K562 (cell line): ENCODE measurements at regions not wholly inside any gene's neighbourhood (a gene's known extent, or its start where the extent isn't known, plus 50 kb on each side); places are given as distances from the start of the nearest gene placed in this dataset.
A peak's percentile ranks its signal among the peaks of the same experiment; 100 is the strongest.

ENCODE experiments used
- ATAC-seq: fragments of 200-7000 bp; cut with Tn5 transposase; 3 replicates; pipeline ENCODE4 v1.9.1; 2020; ENCODE audit warnings: moderate library complexity
- BruUV-seq: library from RNA; stranded (reverse); fragments of 400-500 nt; replicated peaks from 2 replicates; lab custom pipeline; 2021; lab: Mats Ljungman, UMichigan
- CTCF ChIA-PET: fragments of 300-600 bp; formaldehyde crosslinking; extraction: SDS; loops from one replicate; lab custom pipeline; 2021; ENCODE audit warnings: low intra/inter-chr PET ratio; lab: Yijun Ruan, JAX
- POLR2A ChIA-PET: fragments of 300-600, 350-650 bp; sonication (Branson Sonifier 250); formaldehyde crosslinking; extraction: SDS; loops from one replicate; lab custom pipeline; 2021; ENCODE audit warnings: antibody characterized with exemption, inconsistent platforms; lab: Yijun Ruan, JAX
- DNase-seq, 4 experiments: peaks; one replicate each; pipeline versions ENCODE4 v3.0.0 to v3.0.0-alpha.2; 2011 to 2018; ENCODE audit warnings: low spot score in 3 of 4, mixed read lengths in 3 of 4; ENCODE audit errors: extremely low read depth in 1 of 4
- FAIRE-seq: peaks from 2 replicates; lab custom pipeline; 2011; peaks lifted over from hg19 to GRCh38; lab: Jason Lieb, UNC
- H2AFZ ChIP-seq: 2 replicates; pipeline ENCODE4 v1.6.0; 2011; ENCODE audit warnings: low read depth, low read length, control low read depth, inconsistent platforms
- H3K27ac ChIP-seq: fragments of 200-600 bp; 3 replicates; pipeline ENCODE4 v1.8.0; 2011; ENCODE audit warnings: low read depth, mild to moderate bottlenecking, control low read depth, inconsistent platforms, low read length, moderate library complexity, mixed read lengths; ENCODE audit errors: extremely low read depth
- H3K27me3 ChIP-seq, 2 experiments: fragments of 300-600 bp in 1 of 2; 2 replicates in 1 of 2; 3 replicates in 1 of 2; pipeline versions ENCODE4 v1.6.0 to v1.8.0; 2011; ENCODE audit warnings: inconsistent platforms in 2 of 2, low read length in 2 of 2, mild to moderate bottlenecking in 1 of 2, mixed read lengths in 1 of 2, moderate library complexity in 1 of 2; ENCODE audit not compliant: control insufficient read depth in 2 of 2, insufficient read depth in 2 of 2
- H3K36me3 ChIP-seq: fragments of 300-600 bp; 3 replicates; pipeline ENCODE4 v1.8.0; 2011; ENCODE audit warnings: mild to moderate bottlenecking, low read length, inconsistent platforms; ENCODE audit not compliant: control insufficient read depth, insufficient read depth
- H3K4me1 ChIP-seq, 2 experiments: fragments of 200-600 bp in 1 of 2; replicated peaks in 1 of 2; 2 replicates in 1 of 2; 3 replicates in 1 of 2; pipeline versions ENCODE4 v1.5.1 to v1.8.0; 2011; ENCODE audit warnings: inconsistent platforms in 2 of 2, low read length in 2 of 2, mild to moderate bottlenecking in 1 of 2, mixed read lengths in 1 of 2, moderate library complexity in 1 of 2; ENCODE audit not compliant: control insufficient read depth in 2 of 2, insufficient read depth in 2 of 2
- H3K4me2 ChIP-seq: 2 replicates; pipeline ENCODE4 v1.6.1; 2011; ENCODE audit warnings: low read length, control low read depth, inconsistent platforms, mixed read lengths; ENCODE audit not compliant: insufficient read depth
- H3K4me3 ChIP-seq: fragments of 200-600 bp; sonication (generic), shearing (Covaris generic); 2 replicates; pipeline ENCODE4 v1.5.1; 2016; ENCODE audit warnings: control low read depth, inconsistent platforms
- H3K79me2 ChIP-seq: fragments of 200-600 bp; 3 replicates; pipeline ENCODE4 v1.8.0; 2011; ENCODE audit warnings: low read length, inconsistent platforms; ENCODE audit not compliant: control insufficient read depth, insufficient read depth
- H3K9ac ChIP-seq, 2 experiments: 2 replicates each; pipeline versions ENCODE4 v1.6.0 to v1.6.1; 2011; ENCODE audit warnings: low read depth in 2 of 2, low read length in 2 of 2, control low read depth in 1 of 2, inconsistent platforms in 1 of 2, mild to moderate bottlenecking in 1 of 2, mixed read lengths in 1 of 2; ENCODE audit not compliant: insufficient read depth in 1 of 2
- H3K9me1 ChIP-seq: one replicate; pipeline ENCODE4 v1.6.0; 2011; ENCODE audit warnings: inconsistent platforms, mild to moderate bottlenecking, low read length, moderate library complexity; ENCODE audit not compliant: control insufficient read depth, insufficient read depth
- H3K9me3 ChIP-seq: replicated peaks from 2 replicates; pipeline ENCODE4 v1.5.1; 2011; ENCODE audit warnings: low read depth, low read length, inconsistent platforms; ENCODE audit not compliant: control insufficient read depth, insufficient read depth
- H4K20me1 ChIP-seq: replicated peaks from 2 replicates; pipeline ENCODE4 v1.6.1; 2011; ENCODE audit warnings: low read length, inconsistent platforms, mixed read lengths; ENCODE audit not compliant: control insufficient read depth, insufficient read depth
- ARID4B ChIP-seq: sonication (generic); formaldehyde crosslinking; IDR thresholded peaks from 2 replicates; pipeline ENCODE4 v1.8.0; 2022; ENCODE audit warnings: mild to moderate bottlenecking, missing genetic modification reagents
- BCOR ChIP-seq: fragments of 450-650 bp; IDR thresholded peaks from 2 replicates; pipeline ENCODE4 v1.6.1; 2016
- CEBPG ChIP-seq, 3 experiments: fragments of 200-800 bp in 1 of 3; sonication (Bioruptor generic) in 1 of 3; sonication (generic) in 1 of 3; formaldehyde crosslinking in 1 of 3; IDR thresholded peaks in 2 of 3; conservative IDR thresholded peaks in 1 of 3; 2 replicates each; pipeline versions ENCODE4 v1.6.1 to v1.8.0; 2016 to 2022; ENCODE audit warnings: missing compliant biosample characterization in 2 of 3, missing genetic modification characterization in 2 of 3, mild to moderate bottlenecking in 1 of 3, missing genetic modification reagents in 1 of 3
- DNMT1 ChIP-seq: fragments of 450-650 bp; IDR thresholded peaks from 2 replicates; pipeline ENCODE4 v1.6.1; 2016; ENCODE audit warnings: antibody characterized with exemption, mild to moderate bottlenecking
- HDAC3 ChIP-seq: fragments of 450-650 bp; IDR thresholded peaks from 2 replicates; pipeline ENCODE4 v1.6.1; 2018; ENCODE audit warnings: borderline replicate concordance, mild to moderate bottlenecking, moderate library complexity; ENCODE audit not compliant: partially characterized antibody
- POLR2H ChIP-seq: IDR thresholded peaks from 2 replicates; pipeline ENCODE4 v1.6.1; 2016; ENCODE audit warnings: missing genetic modification characterization, low read depth, mild to moderate bottlenecking, control low read depth, missing compliant biosample characterization, moderate library complexity
- ZFX ChIP-seq: sonication (generic); formaldehyde crosslinking; IDR thresholded peaks from 2 replicates; pipeline ENCODE4 v1.8.0; 2022; ENCODE audit warnings: mild to moderate bottlenecking, missing genetic modification reagents, moderate library complexity
- ZNF668 ChIP-seq: fragments of 250-450 bp; sonication (Bioruptor Pico); IDR thresholded peaks from 2 replicates; pipeline ENCODE4 v1.8.0; 2022; ENCODE audit warnings: mild to moderate bottlenecking, inconsistent platforms
- ZNF780A ChIP-seq: fragments of 250-450 bp; sonication (Bioruptor Pico); IDR thresholded peaks from 2 replicates; pipeline ENCODE4 v1.5.0; 2021; ENCODE audit warnings: mild to moderate bottlenecking
- WGBS: fragments of 100-300 bp; shearing (Covaris generic); methylation state at CpG from one replicate; pipeline ENCODE4 v1.1.6; 2016; ENCODE audit warnings: low coverage, mixed read lengths; ENCODE audit not compliant: insufficient coverage; ENCODE audit errors: missing lambda C conversion rate; 5-methylcytosine and 5-hydroxymethylcytosine counted together
- in situ Hi-C: fragments of 300-500 bp; cut with MboI; formaldehyde crosslinking; loops from 4 replicates; pipeline ENCODE4 v1.15.0; 2018; ENCODE audit warnings: inconsistent platforms, mixed read lengths
- intact Hi-C: fragments of 100-400 bp; cut with micrococcal nuclease; formaldehyde crosslinking; loops from 2 replicates; pipeline ENCODE4 v1.14.2; 2022
- TF ChIP-seq, protein P1 (sequence below): sonication (generic); formaldehyde crosslinking; IDR thresholded peaks from 2 replicates; pipeline ENCODE4 v1.8.1; 2023; ENCODE audit warnings: mild to moderate bottlenecking, missing genetic modification reagents

DNA sequence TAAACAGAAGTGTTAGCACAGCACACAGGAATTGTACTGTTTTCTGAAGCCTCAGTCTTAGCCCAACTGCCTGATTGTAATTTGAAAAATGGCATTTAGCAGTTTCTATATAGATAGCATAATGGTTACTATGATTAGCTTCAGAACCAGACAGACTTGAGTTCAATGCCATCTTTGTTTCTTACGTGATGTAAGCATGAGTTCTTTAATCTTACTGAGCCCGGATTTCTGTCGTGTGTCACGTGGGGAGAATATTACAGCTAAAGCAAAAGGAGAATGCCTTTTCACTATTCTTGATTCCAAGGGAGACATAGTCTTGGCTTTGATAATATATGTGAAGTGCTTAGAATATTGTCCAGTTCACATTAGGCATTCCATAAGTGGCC lies 407.3 kb downstream of the STIM2 start:
- H3K4me2 ChIP-seq = no peak overlapping the region
- no peak overlapping the region for H3K9ac ChIP-seq
- H3K36me3 ChIP-seq = no peaks in the 10 kb centered on the region
- TF ChIP-seq ZNF780A (no peak), POLR2H (tag) (no peak), DNMT1 (no peak)
- ChIA-PET POLR2A (interaction anchor here (0.6 kb wide), 1 partner anchor 798 kb away, joined by 3 read pairs; no protein-coding TSS in a partner anchor), CTCF (no interaction called here)
- H3K4me3 ChIP-seq = no peak overlapping the region
- H3K79me2 ChIP-seq = no peaks in the 10 kb centered on the region
- intact Hi-C loops = no loop called here
- H4K20me1 ChIP-seq = no peaks in the 10 kb centered on the region
- in situ Hi-C loops = no loop called here
- BruUV-seq = no TSS peak
- no peak overlapping the region for H2AFZ ChIP-seq
- H3K27me3 ChIP-seq = no peaks in the 10 kb centered on the region
- 5% methylated on average over 4 of the region's 4 CpGs for WGBS
- FAIRE-seq (no peak), ATAC-seq (no peak), DNase-seq (no peak)
- no peaks in the 10 kb centered on the region for H3K9me1 ChIP-seq
- no peaks in the 10 kb centered on the region for H3K4me1 ChIP-seq
- no peak overlapping the region for H3K27ac ChIP-seq
- no peaks in the 10 kb centered on the region for H3K9me3 ChIP-seq

- ChIA-PET CTCF (no interaction called here), POLR2A (no interaction called here)
- Histone ChIP-seq H3K36me3 (no peaks in the 10 kb centered on the region), H3K4me1 (no peaks in the 10 kb centered on the region), H3K9me1 (no peaks in the 10 kb centered on the region), H3K79me2 (no peaks in the 10 kb centered on the region), H3K9me3 (no peaks in the 10 kb centered on the region), H4K20me1 (no peaks in the 10 kb centered on the region), H3K4me2 (no peak overlapping the region), H3K4me3 (no peak overlapping the region), H2AFZ (no peak overlapping the region), H3K9ac (no peak overlapping the region), H3K27me3 (no peaks in the 10 kb centered on the region), H3K27ac (no peak overlapping the region)
- no TSS peak for BruUV-seq
- 0% methylated on average over 1 of the region's 1 CpG for WGBS
- FAIRE-seq = no peak
- DNase-seq = no peak
- ATAC-seq = no peak
- intact Hi-C loops = no loop called here
- in situ Hi-C loops = no loop called here
- TF ChIP-seq CEBPG (CRISPR knock-in tag; IDR thresholded peaks at IDR 0.05) (no peak), CEBPG (tag; conservative IDR thresholded peaks at IDR 0.05 in 1 of 2, IDR thresholded peaks at IDR 0.05 in 1 of 2) (0 out of 4 replicates have a peak, but pooled peaks of 1 of the 2 experiments have one; percentile 24), HDAC3 (no peak), ZNF668 (CRISPR knock-in tag) (no peak), ZFX (CRISPR knock-in tag) (no peak), BCOR (no peak), ARID4B (CRISPR knock-in tag) (no peak)
- TF ChIP-seq, protein P1, sequence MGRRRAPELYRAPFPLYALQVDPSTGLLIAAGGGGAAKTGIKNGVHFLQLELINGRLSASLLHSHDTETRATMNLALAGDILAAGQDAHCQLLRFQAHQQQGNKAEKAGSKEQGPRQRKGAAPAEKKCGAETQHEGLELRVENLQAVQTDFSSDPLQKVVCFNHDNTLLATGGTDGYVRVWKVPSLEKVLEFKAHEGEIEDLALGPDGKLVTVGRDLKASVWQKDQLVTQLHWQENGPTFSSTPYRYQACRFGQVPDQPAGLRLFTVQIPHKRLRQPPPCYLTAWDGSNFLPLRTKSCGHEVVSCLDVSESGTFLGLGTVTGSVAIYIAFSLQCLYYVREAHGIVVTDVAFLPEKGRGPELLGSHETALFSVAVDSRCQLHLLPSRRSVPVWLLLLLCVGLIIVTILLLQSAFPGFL (CRISPR knock-in tag) = no peak
Observed at GRCh38 chr4:27270435-27270834, 409.8 kb downstream of the STIM2 start.
